Mesendoderm (in vitro differentiated cells): ENCODE measurements at regions not wholly inside any gene's neighbourhood (a gene's known extent, or its start where the extent isn't known, plus 50 kb on each side); places are given as distances from the start of the nearest gene placed in this dataset.

Source experiments
- DNase-seq: peaks from one replicate; pipeline ENCODE4 v3.0.0; 2013
- H2AK5ac ChIP-seq: 2 replicates; pipeline ENCODE4 v1.6.1; 2013; ENCODE audit warnings: low read length, inconsistent platforms
- H2BK120ac ChIP-seq: 2 replicates; pipeline ENCODE4 v1.6.1; 2013; ENCODE audit warnings: low read depth, mild to moderate bottlenecking, low read length, moderate library complexity, mixed read lengths
- H2BK15ac ChIP-seq: replicated peaks from 2 replicates; pipeline ENCODE4 v1.6.1; 2013; ENCODE audit warnings: low read depth, mild to moderate bottlenecking, moderate library complexity
- H2BK5ac ChIP-seq: 2 replicates; pipeline ENCODE4 v1.6.1; 2013; ENCODE audit warnings: low read length, inconsistent platforms
- H3K18ac ChIP-seq: 2 replicates; pipeline ENCODE4 v1.6.1; 2013; ENCODE audit warnings: mild to moderate bottlenecking, low read length, mixed read lengths
- H3K23ac ChIP-seq: one replicate; pipeline ENCODE4 v1.6.1; 2013; ENCODE audit warnings: low read length
- H3K27ac ChIP-seq: 2 replicates; pipeline ENCODE4 v1.5.1; 2013; ENCODE audit warnings: low read depth, mild to moderate bottlenecking, inconsistent platforms, low read length, moderate library complexity
- H3K27me3 ChIP-seq: 2 replicates; pipeline ENCODE4 v1.6.1; 2013; ENCODE audit warnings: low read length, control low read depth, mild to moderate bottlenecking, inconsistent platforms; ENCODE audit not compliant: insufficient read depth, poor library complexity
- H3K36me3 ChIP-seq: 2 replicates; pipeline ENCODE4 v1.6.1; 2013; ENCODE audit warnings: low read length, inconsistent platforms; ENCODE audit not compliant: control insufficient read depth, insufficient read depth
- H3K4ac ChIP-seq: one replicate; pipeline ENCODE4 v1.6.1; 2013; ENCODE audit warnings: low read depth, mild to moderate bottlenecking, low read length, moderate library complexity
- H3K4me1 ChIP-seq: 2 replicates; pipeline ENCODE4 v1.6.1; 2013; ENCODE audit warnings: low read depth, low read length, inconsistent platforms; ENCODE audit not compliant: control insufficient read depth
- H3K4me2 ChIP-seq: 2 replicates; pipeline ENCODE4 v1.6.1; 2013; ENCODE audit warnings: low read length
- H3K4me3 ChIP-seq: 2 replicates; pipeline ENCODE4 v1.5.1; 2013; ENCODE audit warnings: mild to moderate bottlenecking, low read length
- H3K56ac ChIP-seq: one replicate; pipeline ENCODE4 v1.6.1; 2013; ENCODE audit warnings: low read length
- H3K79me1 ChIP-seq: 2 replicates; pipeline ENCODE4 v1.6.1; 2013; ENCODE audit warnings: low read length, inconsistent platforms
- H3K79me2 ChIP-seq: 2 replicates; pipeline ENCODE4 v1.6.1; 2013; ENCODE audit warnings: mild to moderate bottlenecking, low read length; ENCODE audit not compliant: control insufficient read depth, insufficient read depth
- H3K9ac ChIP-seq: 2 replicates; pipeline ENCODE4 v1.6.1; 2013; ENCODE audit warnings: low read length, inconsistent platforms
- H4K5ac ChIP-seq: one replicate; pipeline ENCODE4 v1.6.1; 2013; ENCODE audit warnings: low read length
- H4K8ac ChIP-seq: one replicate; pipeline ENCODE4 v1.6.1; 2013; ENCODE audit warnings: low read depth, mild to moderate bottlenecking, control low read depth, low read length, moderate library complexity
- WGBS: extraction: QIAGEN DNeasy Blood & Tissue Kit; methylation state at CpG from one replicate; pipeline ENCODE4 v1.1.7; 2013; ENCODE audit warnings: low lambda C conversion rate, missing lambda C conversion rate; ENCODE audit not compliant: insufficient coverage; ENCODE audit errors: extremely low coverage; 5-methylcytosine and 5-hydroxymethylcytosine counted together

DNA sequence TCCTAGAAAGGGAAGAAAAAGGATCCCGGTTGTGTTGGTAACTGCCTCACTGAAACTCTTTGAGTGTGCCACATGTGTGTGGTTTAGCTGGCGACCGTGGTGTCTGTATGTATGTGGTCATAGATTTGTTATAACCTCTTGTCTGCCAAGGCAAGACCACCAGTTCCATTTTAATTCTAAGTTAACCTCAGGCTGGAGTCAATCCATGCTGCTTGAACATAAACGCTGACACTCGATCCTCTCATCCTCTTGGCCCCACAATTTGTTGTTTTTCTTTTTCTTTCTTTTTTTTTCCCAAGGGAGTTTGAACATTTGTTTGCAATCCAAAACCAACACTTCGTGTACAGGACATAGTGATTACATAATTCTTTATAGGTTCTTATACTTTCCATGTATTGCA, 318.9 kb upstream of the JAG1 start:
- no peak for DNase-seq
- Histone ChIP-seq H3K27ac (no peak overlapping the region), H3K27me3 (no peaks in the 10 kb centered on the region), H3K4me2 (no peak overlapping the region), H2BK5ac (no peak overlapping the region), H3K36me3 (no peaks in the 10 kb centered on the region), H3K4me1 (no peaks in the 10 kb centered on the region), H4K8ac (no peak overlapping the region), H3K4ac (no peak overlapping the region), H2BK120ac (no peak overlapping the region), H3K56ac (no peak overlapping the region), H3K9ac (no peak overlapping the region), H3K23ac (no peak overlapping the region), H2BK15ac (no peak overlapping the region), H3K79me2 (no peaks in the 10 kb centered on the region), H3K79me1 (no peaks in the 10 kb centered on the region), H3K18ac (no peak overlapping the region), H4K5ac (no peak overlapping the region), H3K4me3 (no peak overlapping the region), H2AK5ac (no peak overlapping the region)
- no CpG with 5 or more reads among the region's 6 CpGs for WGBS

GRCh38 chr20:10994991-10995700, 321.3 kb upstream of the JAG1 start:
- H3K4ac ChIP-seq = no peak overlapping the region
- no peaks in the 10 kb centered on the region for H3K36me3 ChIP-seq
- H3K79me2 ChIP-seq = no peaks in the 10 kb centered on the region
- no peaks in the 10 kb centered on the region for H3K4me1 ChIP-seq
- no peak overlapping the region for H3K9ac ChIP-seq
- H3K23ac ChIP-seq = no peak overlapping the region
- no peaks in the 10 kb centered on the region for H3K79me1 ChIP-seq
- H3K56ac ChIP-seq = no peak overlapping the region
- H3K27ac ChIP-seq = no peak overlapping the region
- no peaks in the 10 kb centered on the region for H3K27me3 ChIP-seq
- no CpG with 5 or more reads among the region's 2 CpGs for WGBS
- no peak overlapping the region for H3K18ac ChIP-seq
- DNase-seq = no peak
- H2AK5ac ChIP-seq = no peak overlapping the region
- H3K4me3 ChIP-seq = no peak overlapping the region
- H3K4me2 ChIP-seq = no peak overlapping the region
- no peak overlapping the region for H2BK5ac ChIP-seq
- H2BK120ac ChIP-seq = no peak overlapping the region
- no peak overlapping the region for H2BK15ac ChIP-seq
- no peak overlapping the region for H4K5ac ChIP-seq
- H4K8ac ChIP-seq = no peak overlapping the region

- WGBS = no CpG with 5 or more reads among the region's 4 CpGs
- no peak overlapping the region for H3K56ac ChIP-seq
- H3K18ac ChIP-seq = no peak overlapping the region
- H3K36me3 ChIP-seq = no peaks in the 10 kb centered on the region
- H2BK5ac ChIP-seq = no peak overlapping the region
- H3K4me2 ChIP-seq = no peak overlapping the region
- no peak overlapping the region for H3K9ac ChIP-seq
- H3K79me2 ChIP-seq = no peaks in the 10 kb centered on the region
- H2AK5ac ChIP-seq = no peak overlapping the region
- DNase-seq = no peak
- no peak overlapping the region for H4K5ac ChIP-seq
- H3K27me3 ChIP-seq = no peaks in the 10 kb centered on the region
- H3K4ac ChIP-seq = no peak overlapping the region
- H4K8ac ChIP-seq = no peak overlapping the region
- H3K27ac ChIP-seq = no peak overlapping the region
- no peak overlapping the region for H2BK15ac ChIP-seq
- no peak overlapping the region for H3K4me3 ChIP-seq
- H3K4me1 ChIP-seq = no peaks in the 10 kb centered on the region
- H3K79me1 ChIP-seq = no peaks in the 10 kb centered on the region
- H2BK120ac ChIP-seq = no peak overlapping the region
- H3K23ac ChIP-seq = no peak overlapping the region
Observed at GRCh38 chr20:10998476-10998875, 324.7 kb upstream of the JAG1 start.

- Histone ChIP-seq H3K23ac (no peak overlapping the region), H2BK15ac (no peak overlapping the region), H4K8ac (no peak overlapping the region), H3K79me2 (no peaks in the 10 kb centered on the region), H3K4ac (no peak overlapping the region), H3K4me1 (no peaks in the 10 kb centered on the region), H3K56ac (no peak overlapping the region), H3K18ac (no peak overlapping the region), H3K4me2 (no peak overlapping the region), H2BK120ac (no peak overlapping the region), H3K36me3 (no peaks in the 10 kb centered on the region), H4K5ac (no peak overlapping the region), H3K27ac (no peak overlapping the region), H2BK5ac (no peak overlapping the region), H3K79me1 (no peaks in the 10 kb centered on the region), H3K4me3 (no peak overlapping the region), H2AK5ac (no peak overlapping the region), H3K9ac (no peak overlapping the region), H3K27me3 (no peaks in the 10 kb centered on the region)
- no CpG with 5 or more reads among the region's 1 CpG for WGBS
- no peak for DNase-seq
Observed at GRCh38 chr20:11000416-11000815, 326.6 kb upstream of the JAG1 start.

DNA sequence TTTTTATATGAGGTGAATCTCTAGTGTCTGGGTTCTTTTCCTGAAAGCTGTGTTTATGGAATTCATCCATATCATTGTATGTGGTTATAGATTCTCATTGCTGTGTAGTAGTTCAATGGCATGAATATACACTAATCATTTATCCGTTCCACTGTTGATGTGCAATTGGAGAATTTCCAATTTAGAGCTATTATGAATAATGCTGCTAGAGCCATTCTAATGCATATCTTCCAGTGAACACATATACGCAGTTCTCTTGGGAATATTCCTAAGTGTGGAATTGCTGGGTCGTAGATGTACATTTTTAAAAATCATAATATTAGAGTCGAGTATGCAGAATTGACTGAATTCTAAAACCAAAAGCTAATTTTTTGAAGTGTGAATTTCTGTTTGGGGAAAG, 327.5 kb upstream of the JAG1 start:
- no CpG with 5 or more reads among the region's 4 CpGs for WGBS
- H3K4ac ChIP-seq = no peak overlapping the region
- no peak overlapping the region for H2BK120ac ChIP-seq
- DNase-seq = no peak
- H4K5ac ChIP-seq = no peak overlapping the region
- no peak overlapping the region for H3K4me3 ChIP-seq
- H4K8ac ChIP-seq = no peak overlapping the region
- H3K56ac ChIP-seq = no peak overlapping the region
- no peaks in the 10 kb centered on the region for H3K27me3 ChIP-seq
- H3K79me1 ChIP-seq = no peaks in the 10 kb centered on the region
- no peak overlapping the region for H2BK15ac ChIP-seq
- H3K23ac ChIP-seq = no peak overlapping the region
- H3K36me3 ChIP-seq = no peaks in the 10 kb centered on the region
- no peak overlapping the region for H3K27ac ChIP-seq
- no peak overlapping the region for H3K18ac ChIP-seq
- no peak overlapping the region for H2BK5ac ChIP-seq
- H3K9ac ChIP-seq = no peak overlapping the region
- no peaks in the 10 kb centered on the region for H3K4me1 ChIP-seq
- H3K79me2 ChIP-seq = no peaks in the 10 kb centered on the region
- H3K4me2 ChIP-seq = no peak overlapping the region
- H2AK5ac ChIP-seq = no peak overlapping the region
